Peyer's patch (tissue), 4 donors: ENCODE measurements at regions not wholly inside any gene's neighbourhood (a gene's known extent, or its start where the extent isn't known, plus 50 kb on each side); places are given as distances from the start of the nearest gene placed in this dataset.

Experiments
- DNase-seq, 3 donors: peaks; one replicate each; pipeline ENCODE4 v3.0.0-alpha.2; 2017 to 2019
- H3K27ac ChIP-seq, 4 donors: fragments of 200-600 bp; sonication (generic); one replicate each; pipeline ENCODE4 v1.5.1; 2016 to 2019
- H3K27me3 ChIP-seq, 2 donors: fragments of 200-600 bp; sonication (generic); one replicate each; pipeline ENCODE4 v1.5.1; 2019
- H3K36me3 ChIP-seq, 3 donors: fragments of 200-600 bp; sonication (generic); one replicate each; pipeline ENCODE4 v1.5.1; 2016 to 2019
- H3K4me1 ChIP-seq, 4 donors: fragments of 200-600 bp; sonication (generic); one replicate each; pipeline ENCODE4 v1.5.1; 2016 to 2019
- H3K4me3 ChIP-seq, 4 donors: fragments of 200-600 bp; sonication (generic); 1 replicate in 3 of 4; 2 replicates in 1 of 4; pipeline ENCODE4 v1.5.1; 2016 to 2019; ENCODE audit warnings: mild to moderate bottlenecking in 1 of 4
- H3K9me3 ChIP-seq, 4 donors: fragments of 200-600 bp; sonication (generic); one replicate each; pipeline ENCODE4 v1.5.1; 2016 to 2019; ENCODE audit warnings: mild to moderate bottlenecking in 1 of 4
- CTCF ChIP-seq, 6 experiments: fragments of 450-650 bp in 4 of 6; fragments of 200-600 bp in 2 of 6; sonication (generic) in 1 of 6; IDR thresholded peaks; one replicate each; pipeline ENCODE4 v1.5.1; 2017 to 2019; ENCODE audit warnings: antibody characterized with exemption in 6 of 6, mild to moderate bottlenecking in 3 of 6, moderate library complexity in 1 of 6
- POLR2A ChIP-seq, 2 donors: fragments of 450-650 bp; IDR thresholded peaks; one replicate each; pipeline ENCODE4 v1.5.1; 2017; ENCODE audit warnings: antibody characterized with exemption in 2 of 2, mild to moderate bottlenecking in 2 of 2, moderate library complexity in 2 of 2
- small RNA-seq, 2 donors: library from RNA; depleted of rRNA; stranded (forward); fragments of <200 nt; gene quantifications; one replicate each; pipeline ENCODE3, GENCODE V24; 2016

GRCh38 chr12:47297993-47298392 lies 218.2 kb upstream of the AMIGO2 start:
- Histone ChIP-seq H3K36me3 (no peaks in the 10 kb centered on the region), H3K4me3 (no peak overlapping the region), H3K27me3 (no peaks in the 10 kb centered on the region), H3K27ac (no peak overlapping the region), H3K4me1 (no peaks in the 10 kb centered on the region), H3K9me3 (peaks cover 0 to 3% (median 0%) of the 10 kb centered on the region in 4 donors)
- DNase-seq: no peak
- TF ChIP-seq CTCF (IDR thresholded peaks at IDR 0.05): no peak
- TF ChIP-seq POLR2A (IDR thresholded peaks at IDR 0.05): no peak

GRCh38 chr12:47296828-47297227 lies 217.1 kb upstream of the AMIGO2 start:
- Histone ChIP-seq H3K27me3 (no peaks in the 10 kb centered on the region), H3K4me1 (no peaks in the 10 kb centered on the region), H3K27ac (no peak overlapping the region), H3K36me3 (no peaks in the 10 kb centered on the region), H3K9me3 (peaks cover 0 to 3% (median 0%) of the 10 kb centered on the region in 4 donors), H3K4me3 (no peak overlapping the region)
- no peak for DNase-seq
- no peak for TF ChIP-seq POLR2A (IDR thresholded peaks at IDR 0.05)
- no peak for TF ChIP-seq CTCF (IDR thresholded peaks at IDR 0.05)

- Histone ChIP-seq H3K4me1 (no peaks in the 10 kb centered on the region), H3K27me3 (no peaks in the 10 kb centered on the region), H3K4me3 (no peak overlapping the region), H3K27ac (no peak overlapping the region), H3K9me3 (no peaks in the 10 kb centered on the region), H3K36me3 (no peaks in the 10 kb centered on the region)
- TF ChIP-seq POLR2A (IDR thresholded peaks at IDR 0.05) (no peak), CTCF (IDR thresholded peaks at IDR 0.05) (no peak)
- peak in 1 of 3 donors; percentile 26 for DNase-seq
These were observed 213.6 kb upstream of the AMIGO2 start for GRCh38 chr12:47293406-47293805.

- Histone ChIP-seq H3K9me3 (no peaks in the 10 kb centered on the region), H3K27me3 (no peaks in the 10 kb centered on the region), H3K4me3 (no peak overlapping the region), H3K27ac (no peak overlapping the region), H3K4me1 (no peaks in the 10 kb centered on the region), H3K36me3 (no peaks in the 10 kb centered on the region)
- DNase-seq: no peak
- TF ChIP-seq POLR2A (IDR thresholded peaks at IDR 0.05) (no peak), CTCF (IDR thresholded peaks at IDR 0.05) (no peak)
These were observed 206.9 kb upstream of the AMIGO2 start for GRCh38 chr12:47286676-47287075.

Small RNAs in the stretch of these regions (small RNA-seq; reads per million reads assigned to genes)
- gene AC004486.1: 0 reads per million in 2 donors
- 0 reads per million in 2 donors for gene MIR4494
- gene RF00264: 0 reads per million in 2 donors
